Caki2 (cell line): ENCODE measurements at regions not wholly inside any gene's neighbourhood (a gene's known extent, or its start where the extent isn't known, plus 50 kb on each side); places are given as distances from the start of the nearest gene placed in this dataset.
"Not testable (repeated sequence)": the region's sequence is repeated elsewhere in the genome, so short reads cannot be mapped to it uniquely, and the experiment has no call there.

Source experiments
- DNase-seq: peaks from one replicate; pipeline ENCODE4 v3.0.0-alpha.2; 2015; ENCODE audit warnings: low read depth
- in situ Hi-C: cut with HindIII; loops from 2 replicates; pipeline ENCODE4 v1.10.0; 2016; ENCODE audit warnings: low sequenced_read_pairs, low pct_unique_long_range_greater_than_20kb, mixed read lengths

DNA sequence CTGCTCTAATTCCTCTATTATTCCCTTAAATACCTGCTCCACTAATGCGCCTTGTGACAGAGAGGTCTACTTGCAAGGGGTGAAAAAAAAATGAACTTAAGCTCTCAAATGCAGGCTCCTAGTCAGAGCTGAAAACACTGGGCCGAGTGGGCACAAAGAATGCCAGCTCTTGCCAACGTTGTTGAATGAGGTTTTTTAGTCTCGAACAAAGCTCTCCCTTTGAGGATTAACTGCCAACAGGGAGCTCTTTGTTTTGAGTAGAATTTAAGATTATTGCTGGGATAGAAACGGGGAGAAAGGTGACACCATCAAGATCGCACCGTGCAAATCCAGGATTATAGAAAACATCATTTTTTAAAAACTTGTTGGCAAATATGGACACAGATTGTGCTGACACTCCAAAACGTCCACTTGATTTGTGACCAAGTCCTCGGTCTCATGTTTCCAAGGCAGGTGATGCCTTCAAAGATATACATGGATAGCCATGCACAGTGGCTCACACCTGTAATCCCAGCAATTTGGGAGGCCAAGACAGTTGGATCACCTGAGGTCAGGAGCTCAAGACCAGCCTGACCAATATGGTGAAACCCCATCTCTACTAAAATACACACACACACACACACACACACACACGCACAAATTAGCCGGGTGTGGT lies 163.2 kb downstream of the BMP7 start:
- no peak for DNase-seq
- in situ Hi-C loops: no loop called here

DNA sequence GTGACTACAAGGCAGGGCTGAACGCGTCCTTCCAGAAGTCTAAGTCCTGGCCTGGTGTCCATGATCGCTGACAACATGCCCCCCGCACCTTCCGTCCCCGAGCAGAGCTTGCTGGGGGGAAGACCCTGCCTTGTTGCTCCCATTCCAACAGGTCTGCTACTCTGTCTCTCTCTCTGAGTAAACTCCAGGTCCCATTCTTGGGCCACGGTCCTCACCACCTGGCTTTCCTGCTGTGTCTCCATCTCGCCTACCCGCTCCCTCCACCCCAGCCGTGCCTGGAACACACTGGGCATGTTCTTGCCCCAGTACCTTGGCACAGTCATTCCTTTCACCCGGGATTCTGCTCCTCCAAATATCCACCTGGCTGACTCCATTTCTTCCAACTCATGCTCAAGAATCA lies 162.3 kb downstream of the BMP7 start:
- no peak for DNase-seq
- in situ Hi-C loops: no loop called here

DNA sequence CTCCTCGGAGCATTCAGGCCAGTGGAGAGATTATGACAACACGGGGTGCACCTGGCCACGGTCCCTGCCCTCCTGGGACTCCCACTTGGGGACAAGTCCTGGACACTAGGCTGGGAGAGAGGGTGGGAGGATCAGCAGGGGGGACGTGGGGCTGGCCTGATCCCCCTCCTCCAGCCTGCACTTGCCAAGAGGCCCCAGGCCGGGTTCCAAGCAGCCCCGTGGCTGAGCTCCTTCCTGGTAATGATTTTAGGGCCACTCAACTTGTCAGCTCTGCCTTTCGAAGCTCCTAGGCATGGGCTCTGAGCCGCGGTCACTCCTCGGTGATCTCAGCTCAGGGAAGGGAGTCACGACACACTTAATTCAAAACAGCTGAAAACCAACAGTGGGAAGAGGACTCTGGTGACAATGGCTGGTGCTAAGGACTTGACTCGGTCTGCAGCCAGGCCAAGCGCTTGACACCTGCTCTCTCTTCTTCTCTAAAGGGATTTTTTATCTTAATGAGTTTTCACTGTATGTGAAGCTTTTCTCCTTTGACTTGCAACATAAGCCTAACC lies 161.7 kb downstream of the BMP7 start:
- in situ Hi-C loops: no loop called here
- DNase-seq: no peak

DNA sequence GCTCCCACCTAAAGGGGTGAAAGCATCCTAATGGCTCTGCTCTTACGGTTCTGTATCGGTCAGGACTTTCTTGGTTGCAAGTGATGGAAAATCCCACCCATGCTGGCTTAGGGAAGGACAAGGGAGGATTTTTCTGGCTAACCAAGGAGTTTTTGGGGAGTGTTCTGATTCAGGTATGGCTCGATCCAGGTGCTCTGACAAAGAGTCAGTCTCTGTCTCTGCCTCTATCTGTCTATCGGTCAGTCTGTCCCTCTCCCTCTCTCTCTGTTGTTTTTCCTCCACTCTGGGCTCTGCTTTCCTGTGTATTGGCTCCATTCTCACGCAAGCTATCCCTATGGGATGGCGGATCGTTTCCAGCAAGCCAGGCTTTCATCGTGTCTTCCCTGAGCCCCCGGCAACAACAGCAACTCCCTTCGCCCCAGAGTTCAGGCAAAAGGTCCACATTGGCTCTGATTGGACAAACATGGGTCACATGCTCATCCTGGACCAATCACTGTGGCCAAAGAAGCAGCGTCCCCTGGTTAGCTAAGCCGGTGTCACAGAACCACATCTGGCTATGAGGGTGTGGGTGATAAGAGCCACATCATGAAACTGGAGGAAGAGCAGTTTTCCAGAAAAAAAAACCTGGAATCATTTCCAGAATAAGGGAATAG lies 160.3 kb downstream of the BMP7 start:
- in situ Hi-C loops: no loop called here
- no peak for DNase-seq

DNA sequence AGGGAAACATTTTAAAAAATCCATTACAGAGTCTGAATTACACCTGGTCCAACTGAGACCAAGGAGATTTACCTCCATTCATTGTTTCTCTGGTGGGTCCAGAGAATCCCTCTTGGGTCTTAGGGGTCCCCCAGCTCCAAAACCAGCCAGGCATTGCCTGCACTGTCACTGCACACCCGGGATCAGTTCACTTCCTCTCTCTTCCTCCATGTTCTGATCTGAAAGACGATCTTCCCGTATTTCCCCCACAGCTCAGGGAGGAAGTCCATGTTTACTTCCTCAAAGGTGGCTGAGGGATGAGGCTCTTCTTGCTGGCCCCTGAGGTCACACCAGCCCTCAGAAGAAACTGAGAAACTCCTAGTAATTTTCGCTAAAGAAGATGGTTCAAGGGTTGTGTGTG lies 159.7 kb downstream of the BMP7 start:
- no peak for DNase-seq
- in situ Hi-C loops: no loop called here

DNA sequence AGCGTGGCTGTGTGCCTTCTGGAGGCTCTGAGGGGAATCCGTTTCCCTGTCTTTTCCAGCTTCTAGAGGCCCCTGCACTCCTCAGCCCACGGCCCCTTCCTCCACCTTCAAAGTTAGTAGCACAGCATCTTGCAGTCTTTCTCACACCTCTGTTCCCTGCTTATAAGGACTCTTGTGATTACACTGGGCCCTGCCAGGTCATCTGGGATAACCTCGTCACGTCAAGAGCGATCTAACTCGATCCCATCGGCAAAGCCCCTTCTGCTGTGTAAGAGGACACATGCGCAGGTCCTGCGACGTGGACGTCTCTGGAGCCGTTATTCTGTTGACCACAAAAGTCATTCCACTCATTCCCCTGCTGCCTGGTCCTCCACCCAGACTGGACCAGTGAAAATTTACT lies 159.2 kb downstream of the BMP7 start:
- in situ Hi-C loops: no loop called here
- DNase-seq: no peak

DNA sequence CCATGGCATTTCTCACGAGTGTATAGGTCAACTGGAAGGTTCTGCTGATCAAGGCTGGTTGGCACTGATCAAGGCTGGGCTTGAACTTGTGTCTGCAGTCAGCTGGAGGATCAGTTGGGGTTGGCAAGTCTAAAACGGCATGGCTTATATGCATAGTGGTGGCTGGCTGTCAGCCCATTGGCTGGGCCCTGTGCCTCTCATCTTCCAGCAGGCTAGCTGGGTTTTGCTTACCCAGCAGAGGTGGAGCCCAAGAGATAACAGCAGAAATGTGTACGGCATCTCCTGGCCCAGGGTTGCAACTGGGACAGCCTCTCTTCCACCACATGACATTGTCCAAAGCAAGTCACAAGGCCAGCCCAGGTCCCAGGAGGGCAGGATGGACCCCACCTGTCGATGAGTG lies 158.2 kb downstream of the BMP7 start:
- in situ Hi-C loops: no loop called here
- no peak for DNase-seq

DNA sequence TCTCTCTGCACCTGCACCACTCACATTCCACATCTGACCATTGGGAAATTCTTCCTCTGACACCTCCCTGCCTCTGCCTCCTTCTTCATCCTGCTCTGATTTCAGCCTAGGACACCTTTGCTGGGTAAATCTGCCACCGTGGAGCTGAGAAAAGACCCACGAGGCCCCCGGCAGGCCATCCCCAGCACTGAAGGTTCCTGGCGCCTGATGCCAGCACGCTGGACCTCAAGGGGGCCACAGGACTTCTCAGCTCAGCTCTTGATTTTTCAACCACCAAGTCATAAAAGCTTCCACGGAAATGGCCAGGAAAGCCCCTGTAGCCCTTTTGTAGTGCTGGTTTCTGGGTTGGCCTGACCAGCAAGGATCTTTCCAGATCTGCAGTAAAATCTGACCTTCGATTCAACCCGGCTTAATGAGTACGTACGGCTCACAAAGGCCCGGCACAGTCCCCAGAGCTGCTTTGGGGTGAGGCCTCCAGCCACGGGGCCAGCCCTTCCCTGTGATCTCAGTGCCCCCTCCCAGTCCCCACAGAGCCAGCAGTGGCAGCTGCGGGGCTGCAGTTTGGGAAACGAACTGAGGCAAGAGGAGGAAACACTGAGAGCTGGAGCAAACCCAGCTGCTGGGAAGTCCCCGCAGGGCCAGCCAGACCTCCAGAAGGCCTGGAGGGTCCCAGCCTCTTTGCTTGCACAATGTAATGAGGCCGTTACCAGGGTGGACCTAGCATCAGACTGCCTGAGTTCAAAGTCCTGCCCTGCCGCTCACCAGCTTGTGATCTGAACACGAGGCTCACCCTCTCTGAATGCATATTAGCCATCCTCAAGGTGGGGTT lies 157.5 kb downstream of the BMP7 start:
- in situ Hi-C loops: no loop called here
- no peak for DNase-seq

DNA sequence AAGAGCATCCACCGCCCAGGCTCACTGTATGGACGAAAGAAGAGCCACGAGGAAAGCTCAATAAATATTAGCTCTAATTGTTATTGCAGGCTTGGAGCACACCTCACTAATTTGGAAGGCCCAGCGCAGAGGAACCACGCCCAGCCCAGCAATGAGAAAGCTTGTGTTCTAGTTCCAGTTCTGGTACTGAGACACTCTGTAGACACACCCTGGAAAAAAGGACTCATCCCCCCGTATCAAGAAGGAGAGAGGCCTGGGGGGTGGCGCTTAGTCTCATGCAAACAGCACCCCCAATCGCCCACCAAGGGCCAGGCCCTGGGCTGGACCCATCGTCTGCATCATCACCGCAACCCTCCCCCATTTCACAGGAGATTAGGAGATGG lies 156.9 kb downstream of the BMP7 start:
- in situ Hi-C loops: no loop called here
- no peak for DNase-seq

DNA sequence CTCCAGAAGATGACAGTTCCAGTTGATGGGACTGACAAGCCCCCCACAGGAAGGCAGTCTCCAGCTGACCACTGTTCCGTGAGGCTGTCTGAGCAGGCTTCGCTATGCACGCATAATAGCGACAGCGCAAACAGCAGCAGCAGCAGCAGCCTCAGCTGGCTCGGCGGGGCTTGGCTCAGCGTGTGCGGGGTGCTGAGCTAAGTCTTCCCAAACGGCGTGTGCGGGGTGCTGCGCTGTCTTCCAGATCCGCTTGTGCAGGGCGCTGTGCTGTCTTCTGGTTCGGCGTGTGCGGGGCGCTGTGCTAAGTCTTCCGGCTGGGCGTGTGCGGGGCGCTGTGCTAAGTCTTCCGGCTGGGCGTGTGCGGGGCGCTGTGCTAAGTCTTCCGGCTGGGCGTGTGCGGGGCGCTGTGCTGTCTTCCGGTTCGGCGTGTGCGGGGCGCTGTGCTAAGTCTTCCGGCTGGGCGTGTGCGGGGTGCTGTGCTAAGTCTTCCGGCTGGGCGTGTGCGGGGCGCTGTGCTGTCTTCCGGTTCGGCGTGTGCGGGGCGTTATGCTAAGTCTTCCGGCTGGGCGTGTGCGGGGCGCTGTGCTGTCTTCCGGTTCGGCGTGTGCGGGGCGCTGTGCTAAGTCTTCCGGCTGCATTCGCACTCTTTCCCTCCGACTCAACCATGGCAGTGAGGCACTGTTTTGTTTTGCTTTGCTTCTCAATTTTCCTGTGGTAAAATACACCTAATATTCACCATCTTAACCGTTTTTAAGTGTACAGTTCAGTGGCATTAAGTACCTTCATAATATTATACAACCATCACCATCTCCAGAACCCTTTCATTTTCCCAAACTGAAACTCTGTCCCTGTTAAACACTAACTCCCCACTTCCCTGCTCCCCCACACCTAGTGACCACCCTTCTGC lies 156.1 kb downstream of the BMP7 start:
- DNase-seq, in situ Hi-C loops: not testable (repeated sequence)

DNA sequence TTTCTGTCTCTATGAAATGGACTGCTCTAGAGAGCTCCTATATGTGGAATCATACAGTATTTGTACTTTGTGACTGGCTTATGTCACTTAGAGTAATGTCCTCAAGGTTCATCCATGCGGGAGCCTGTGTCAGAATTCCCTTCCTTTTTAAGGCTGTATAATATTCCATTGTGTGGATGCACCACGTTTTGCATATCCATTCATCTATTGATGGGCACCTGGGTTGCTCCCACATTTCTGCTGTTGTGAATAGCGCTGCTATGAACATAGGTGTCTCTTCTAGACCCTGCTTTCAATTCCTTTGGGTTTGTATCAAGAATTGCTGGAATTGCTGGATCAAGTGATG lies 155.4 kb downstream of the BMP7 start:
- no peak for DNase-seq
- in situ Hi-C loops: no loop called here

DNA sequence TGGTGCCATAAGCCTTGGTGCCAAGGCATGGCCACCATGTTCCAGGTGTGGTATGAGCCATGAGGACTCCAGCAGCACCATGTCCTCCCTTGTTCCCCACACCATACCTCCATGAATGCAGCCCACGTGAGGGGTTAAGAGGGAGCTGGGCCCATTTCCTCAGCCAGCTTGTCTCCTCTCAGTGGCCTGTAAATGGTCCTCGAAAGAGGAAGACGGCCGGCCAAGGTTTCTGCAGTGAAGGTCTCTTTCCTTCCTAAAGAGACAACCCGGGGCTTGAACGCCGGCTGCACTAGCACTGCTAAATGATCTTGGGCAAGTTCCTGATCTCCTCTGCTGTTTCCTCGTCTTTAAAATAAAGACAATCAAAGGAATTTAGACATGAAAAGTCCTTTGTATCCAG lies 154.0 kb downstream of the BMP7 start:
- no peak for DNase-seq
- in situ Hi-C loops: no loop called here

DNA sequence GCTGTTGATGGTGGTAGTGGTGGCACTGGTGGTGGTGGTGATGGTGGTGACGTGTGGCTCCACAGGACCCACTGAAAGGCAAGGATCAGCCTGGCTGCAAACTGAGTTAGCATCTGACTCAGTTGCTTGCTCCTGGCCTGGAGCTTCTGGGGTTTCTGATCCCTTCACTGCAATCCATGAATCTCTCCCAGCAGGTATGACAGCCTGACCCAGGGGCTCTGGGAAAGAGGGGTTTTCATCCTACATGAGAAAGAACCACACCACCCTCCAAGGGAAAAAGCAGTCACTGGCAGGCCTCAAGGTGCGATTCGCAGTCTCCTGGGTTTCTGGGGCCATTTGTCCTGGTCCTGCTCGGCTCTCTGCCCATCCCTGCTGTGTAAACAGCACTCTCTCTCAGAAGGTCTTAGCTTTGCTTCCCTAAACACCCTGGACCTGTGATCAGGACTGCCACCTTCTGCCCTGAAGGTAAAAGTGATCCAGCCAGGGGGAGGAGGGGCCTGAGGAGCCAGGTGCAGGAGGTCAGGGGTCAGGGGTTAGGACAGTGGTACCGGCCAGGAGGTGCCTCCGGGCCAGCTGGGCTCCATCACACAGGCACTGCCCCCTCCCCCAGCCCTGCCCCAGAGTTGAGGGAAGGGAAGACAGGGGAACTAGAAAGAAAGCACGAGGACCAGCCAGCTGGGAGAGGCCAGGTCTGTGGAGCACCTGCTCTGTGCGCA lies 152.0 kb downstream of the BMP7 start:
- in situ Hi-C loops: no loop called here

DNA sequence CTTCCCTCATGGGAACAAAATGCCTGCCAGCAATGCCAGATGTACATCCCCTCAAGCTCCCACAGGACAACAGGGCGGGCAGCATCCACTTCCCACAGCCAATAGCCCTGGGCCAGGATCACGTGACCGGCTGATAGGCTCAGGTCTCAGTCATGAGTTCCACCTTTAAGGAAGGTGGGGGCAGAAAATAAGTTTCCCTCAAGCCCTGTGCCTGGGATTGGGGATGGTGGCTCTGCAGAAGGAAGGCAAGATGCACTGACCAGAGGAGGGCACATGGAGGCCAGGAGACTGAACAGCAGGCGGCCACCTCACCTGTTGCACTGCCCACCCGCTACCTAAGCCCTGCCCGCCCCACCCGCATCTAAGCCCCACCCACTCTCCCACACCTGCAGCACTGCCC lies 149.1 kb downstream of the BMP7 start:
- in situ Hi-C loops: no loop called here
- no peak for DNase-seq

More for the DNA sequence above, 152.0 kb downstream of the BMP7 start:
- DNase-seq: no peak

DNA sequence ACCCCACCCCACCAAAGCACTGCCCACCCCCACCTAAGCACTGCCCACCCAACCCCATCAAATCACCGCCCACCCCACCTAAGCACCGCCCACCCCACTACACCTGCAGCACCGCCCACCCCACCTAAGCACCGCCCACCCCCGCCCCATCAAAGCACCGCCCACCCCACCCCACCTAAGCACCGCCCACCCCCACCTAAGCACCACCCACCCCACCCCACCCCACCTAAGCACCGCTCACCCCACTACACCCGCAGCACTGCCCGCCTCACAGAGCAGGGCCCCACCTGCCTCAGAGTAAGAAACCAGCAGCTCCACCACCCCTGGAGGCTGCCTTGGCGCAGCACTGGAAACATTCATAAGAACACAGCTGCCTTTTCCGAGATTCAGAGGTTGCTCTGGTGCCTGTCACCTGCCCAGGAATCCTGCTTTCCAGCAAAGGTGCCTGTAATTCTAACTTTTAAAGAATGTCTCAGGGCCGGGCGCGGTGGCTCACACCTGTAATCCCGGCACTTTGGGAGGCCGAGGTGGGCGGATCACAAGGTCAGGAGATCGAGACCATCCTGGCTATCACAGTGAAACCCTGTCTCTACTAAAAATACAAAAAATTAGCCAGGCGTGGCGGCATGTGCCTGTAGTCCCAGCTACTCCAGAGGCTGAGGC lies 148.2 kb downstream of the BMP7 start:
- DNase-seq: no peak
- in situ Hi-C loops: no loop called here
